Tibial artery (tissue), 4 donors: ENCODE measurements at regions not wholly inside any gene's neighbourhood (a gene's known extent, or its start where the extent isn't known, plus 50 kb on each side); places are given as distances from the start of the nearest gene placed in this dataset.
"Not testable (repeated sequence)": the region's sequence is repeated elsewhere in the genome, so short reads cannot be mapped to it uniquely, and the experiment has no call there.

ENCODE experiments used
- DNase-seq, 2 donors: peaks; one replicate each; pipeline ENCODE4 v3.0.0-alpha.2; 2019
- H3K27ac ChIP-seq, 2 donors: fragments of 200-600 bp; sonication (generic) in 1 of 2; 1 replicate in 1 of 2; 2 replicates in 1 of 2; pipeline ENCODE4 v1.5.1; 2018 to 2019; ENCODE audit warnings: mild to moderate bottlenecking in 1 of 2
- H3K27me3 ChIP-seq, 2 donors: fragments of 200-600 bp; sonication (generic) in 1 of 2; one replicate each; pipeline versions ENCODE4 v1.5.1 to v1.6.0; 2016 to 2019
- H3K36me3 ChIP-seq, 3 donors: fragments of 200-600 bp; sonication (generic) in 2 of 3; one replicate each; pipeline ENCODE4 v1.5.1; 2016 to 2019; ENCODE audit warnings: mild to moderate bottlenecking in 2 of 3
- H3K4me1 ChIP-seq, 4 donors: fragments of 200-600 bp; sonication (generic) in 2 of 4; 1 replicate in 3 of 4; 2 replicates in 1 of 4; pipeline ENCODE4 v1.5.1; 2016 to 2019
- H3K4me3 ChIP-seq, 2 donors: fragments of 200-600 bp; sonication (generic) in 1 of 2; 1 replicate in 1 of 2; 2 replicates in 1 of 2; pipeline ENCODE4 v1.5.1; 2018 to 2019; ENCODE audit warnings: mild to moderate bottlenecking in 2 of 2
- H3K9me3 ChIP-seq, 3 donors: fragments of 200-600 bp; sonication (generic) in 1 of 3; one replicate each; pipeline ENCODE4 v1.5.1; 2016 to 2019
- CTCF ChIP-seq, 2 experiments: fragments of 200-600 bp in 1 of 2; fragments of 450-650 bp in 1 of 2; IDR thresholded peaks; one replicate each; pipeline ENCODE4 v1.5.1; 2017 to 2019; ENCODE audit warnings: antibody characterized with exemption in 2 of 2, mild to moderate bottlenecking in 1 of 2, moderate library complexity in 1 of 2
- intact Hi-C: fragments of 100-400 bp; cut with DNase I; formaldehyde crosslinking; loops from one replicate; pipeline ENCODE4 v1.15.0; 2023; ENCODE audit warnings: low total_unique reads

GRCh38 chr9:27673641-27674040 is 100.4 kb upstream of the C9orf72 start:
- H3K4me1 ChIP-seq: no peaks in the 10 kb centered on the region
- intact Hi-C loops: no loop called here
- no peak for TF ChIP-seq CTCF (IDR thresholded peaks at IDR 0.05)
- no peak overlapping the region for H3K27ac ChIP-seq
- H3K27me3 ChIP-seq: no peaks in the 10 kb centered on the region
- H3K9me3 ChIP-seq: no peaks in the 10 kb centered on the region
- DNase-seq: no peak
- no peaks in the 10 kb centered on the region for H3K36me3 ChIP-seq
- H3K4me3 ChIP-seq: no peak overlapping the region

GRCh38 chr9:27675354-27675753 is 102.1 kb upstream of the C9orf72 start:
- DNase-seq: no peak
- no peaks in the 10 kb centered on the region for H3K9me3 ChIP-seq
- H3K27me3 ChIP-seq: no peaks in the 10 kb centered on the region
- no peaks in the 10 kb centered on the region for H3K36me3 ChIP-seq
- intact Hi-C loops: no loop called here
- H3K27ac ChIP-seq: no peak overlapping the region
- no peaks in the 10 kb centered on the region for H3K4me1 ChIP-seq
- TF ChIP-seq CTCF (IDR thresholded peaks at IDR 0.05): no peak
- no peak overlapping the region for H3K4me3 ChIP-seq

DNA sequence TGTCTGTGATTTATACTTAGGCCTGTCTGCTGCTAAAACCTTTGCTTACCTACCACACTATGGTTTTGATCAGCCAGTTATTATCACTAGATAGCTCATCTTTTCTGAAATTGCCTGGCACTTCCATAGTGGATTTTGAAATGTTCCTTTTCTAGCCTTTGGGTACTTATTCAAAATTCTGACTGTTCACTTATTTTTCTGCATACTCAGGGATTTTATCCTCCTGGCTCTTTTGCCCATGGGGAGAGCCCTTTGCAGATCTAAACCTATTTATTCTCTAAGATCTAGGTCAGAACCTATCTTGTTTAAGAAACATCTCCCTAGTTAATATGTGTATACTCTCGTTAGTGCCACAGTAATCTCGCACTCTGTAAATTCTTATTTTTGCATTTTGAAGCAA is 103.5 kb upstream of the C9orf72 start:
- intact Hi-C loops: no loop called here
- Histone ChIP-seq H3K9me3 (no peaks in the 10 kb centered on the region), H3K36me3 (no peaks in the 10 kb centered on the region), H3K27me3 (no peaks in the 10 kb centered on the region), H3K4me1 (no peaks in the 10 kb centered on the region), H3K27ac (no peak overlapping the region), H3K4me3 (no peak overlapping the region)
- no peak for TF ChIP-seq CTCF (IDR thresholded peaks at IDR 0.05)
- no peak for DNase-seq

DNA sequence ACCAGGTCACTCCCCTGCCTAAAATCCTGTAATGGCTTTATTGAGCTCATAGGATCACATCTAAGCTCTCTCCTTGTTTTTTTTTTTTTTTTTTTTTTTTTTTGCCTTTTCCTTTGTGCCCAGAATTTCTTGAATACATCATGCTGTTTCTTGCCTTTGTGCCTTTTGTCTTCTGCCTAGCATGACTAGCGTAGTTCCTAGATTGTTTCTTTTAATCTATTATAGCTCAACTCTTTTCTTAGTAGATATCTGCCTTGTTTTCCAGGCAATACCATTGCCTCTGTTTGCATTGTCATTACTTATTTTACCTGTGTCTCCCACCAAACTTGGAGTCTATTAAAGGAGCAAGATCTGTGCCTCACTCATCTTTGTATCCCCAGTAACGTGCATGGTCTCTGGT is 106.1 kb upstream of the C9orf72 start:
- no peaks in the 10 kb centered on the region for H3K9me3 ChIP-seq
- intact Hi-C loops: no loop called here
- H3K27me3 ChIP-seq: no peaks in the 10 kb centered on the region
- no peak overlapping the region for H3K27ac ChIP-seq
- no peaks in the 10 kb centered on the region for H3K4me1 ChIP-seq
- no peak for DNase-seq
- H3K4me3 ChIP-seq: no peak overlapping the region
- no peak for TF ChIP-seq CTCF (IDR thresholded peaks at IDR 0.05)
- H3K36me3 ChIP-seq: no peaks in the 10 kb centered on the region

DNA sequence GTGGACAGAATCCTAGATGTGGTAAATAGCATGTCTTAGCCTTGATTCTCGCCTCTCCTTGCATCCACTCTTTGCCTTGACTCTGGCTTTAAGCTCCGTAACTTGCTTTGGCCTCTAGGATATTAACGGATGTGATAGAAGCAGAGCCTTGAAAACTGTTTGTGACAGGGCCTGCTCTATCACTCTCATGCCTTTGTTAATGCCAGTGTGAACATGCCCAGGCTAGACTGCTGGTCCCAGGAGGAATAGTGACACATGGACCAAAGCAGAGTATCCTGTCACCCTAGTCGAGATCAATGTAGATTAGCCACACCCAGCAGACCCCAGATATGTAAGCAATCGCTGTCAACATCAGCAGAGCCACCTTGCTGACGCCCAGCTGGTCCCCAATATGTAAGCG is 109.9 kb upstream of the C9orf72 start:
- intact Hi-C loops: no loop called here
- Histone ChIP-seq H3K9me3 (no peaks in the 10 kb centered on the region), H3K4me1 (no peaks in the 10 kb centered on the region), H3K27me3 (no peaks in the 10 kb centered on the region), H3K4me3 (no peak overlapping the region), H3K36me3 (no peaks in the 10 kb centered on the region), H3K27ac (no peak overlapping the region)
- DNase-seq: no peak
- no peak for TF ChIP-seq CTCF (IDR thresholded peaks at IDR 0.05)

DNA sequence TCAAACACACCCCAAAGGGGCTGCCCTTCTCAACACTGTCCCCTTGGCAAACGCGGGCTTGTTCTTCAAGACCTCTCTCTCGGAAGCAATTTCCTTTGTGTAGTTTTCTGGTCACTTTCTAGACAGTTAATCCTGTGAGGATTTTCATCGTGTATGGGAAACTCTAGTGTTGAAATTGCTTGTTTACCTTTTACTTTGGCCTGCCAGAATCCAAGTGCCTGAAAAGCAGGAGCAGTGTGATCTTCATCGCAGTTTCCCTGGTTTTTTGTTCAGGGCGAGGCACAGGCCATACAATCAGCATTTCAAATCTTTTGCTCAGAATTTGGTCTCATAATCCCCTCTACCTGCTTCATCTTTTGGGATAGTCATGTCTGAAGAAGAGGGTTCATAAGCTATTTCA is 115.7 kb upstream of the C9orf72 start:
- H3K27me3 ChIP-seq: no peaks in the 10 kb centered on the region
- no peak for TF ChIP-seq CTCF (IDR thresholded peaks at IDR 0.05)
- no peak overlapping the region for H3K4me3 ChIP-seq
- H3K27ac ChIP-seq: no peak overlapping the region
- intact Hi-C loops: no loop called here
- no peaks in the 10 kb centered on the region for H3K4me1 ChIP-seq
- DNase-seq: no peak
- no peaks in the 10 kb centered on the region for H3K9me3 ChIP-seq
- no peaks in the 10 kb centered on the region for H3K36me3 ChIP-seq

DNA sequence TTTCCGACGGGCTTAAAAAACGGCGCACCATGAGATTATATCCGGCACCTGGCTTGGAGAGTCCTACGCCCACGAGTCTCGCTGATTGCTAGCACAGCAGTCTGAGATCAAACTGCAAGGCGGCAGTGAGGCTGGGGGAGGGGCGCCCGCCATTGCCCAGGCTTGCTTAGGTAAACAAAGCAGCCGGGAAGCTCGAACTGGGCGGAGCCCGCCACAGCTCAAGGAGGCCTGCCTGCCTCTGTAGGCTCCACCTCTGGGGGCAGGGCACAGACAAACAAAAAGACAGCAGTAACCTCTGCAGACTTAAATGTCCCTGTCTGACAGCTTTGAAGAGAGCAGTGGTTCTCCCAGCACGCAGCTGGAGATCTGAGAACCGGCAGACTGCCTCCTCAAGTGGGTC is 117.5 kb upstream of the C9orf72 start:
- intact Hi-C loops, DNase-seq: not testable (repeated sequence)

More for the DNA sequence above, 117.5 kb upstream of the C9orf72 start:
- H3K4me1 ChIP-seq, H3K27ac ChIP-seq, H3K36me3 ChIP-seq, H3K27me3 ChIP-seq, H3K4me3 ChIP-seq, H3K9me3 ChIP-seq: not testable (repeated sequence)
